Activated CD8-positive, alpha-beta memory T cell treated with anti-CD3 and anti-CD28 coated beads, Interleukin-2, amount 50 U/mL, for 48 hours (primary cell): ENCODE measurements at regions not wholly inside any gene's neighbourhood (a gene's known extent, or its start where the extent isn't known, plus 50 kb on each side); places are given as distances from the start of the nearest gene placed in this dataset.

Experiments
- DNase-seq: peaks from one replicate; pipeline ENCODE4 v3.0.0-alpha.2; 2020

GRCh38 chr9:129504404-129504803, 116.5 kb downstream of the C9orf50 start:
- no peak for DNase-seq

- DNase-seq, result no peak
Observed at GRCh38 chr9:129501771-129502319, 119.1 kb downstream of the C9orf50 start.

- no peak for DNase-seq
Observed at GRCh38 chr9:129500863-129501770, 119.8 kb downstream of the C9orf50 start.

- no peak for DNase-seq
Observed at GRCh38 chr9:129500161-129500862, 120.6 kb downstream of the C9orf50 start.

- DNase-seq, result no peak
Observed at GRCh38 chr9:129498451-129499384, 122.2 kb downstream of the C9orf50 start.

GRCh38 chr9:129497813-129498450, 123.0 kb downstream of the C9orf50 start:
- DNase-seq, result no peak

- no peak for DNase-seq
Observed at GRCh38 chr9:129497005-129497812, 123.7 kb downstream of the C9orf50 start.

GRCh38 chr9:129496473-129497004, 124.4 kb downstream of the C9orf50 start:
- DNase-seq, result peak; percentile 90

- peak; percentile 94 for DNase-seq
Observed at GRCh38 chr9:129495620-129496472, 125.1 kb downstream of the C9orf50 start.

GRCh38 chr9:129494113-129494789, 126.7 kb downstream of the C9orf50 start:
- DNase-seq, result no peak

- no peak for DNase-seq
Observed at GRCh38 chr9:129493706-129494047, 127.2 kb downstream of the C9orf50 start.

- DNase-seq, result no peak
Observed at GRCh38 chr9:129493002-129493705, 127.7 kb downstream of the C9orf50 start.

- DNase-seq, result no peak
Observed at GRCh38 chr9:129491487-129491855, 129.4 kb downstream of the C9orf50 start.

GRCh38 chr9:129490583-129491486, 130.1 kb downstream of the C9orf50 start:
- no peak for DNase-seq

- DNase-seq, result no peak
Observed at GRCh38 chr9:129489838-129490582, 130.9 kb downstream of the C9orf50 start.

- DNase-seq, result peak; percentile 80
Observed at GRCh38 chr9:129487658-129488483, 133.0 kb downstream of the C9orf50 start.
